Tibial artery (tissue), 4 donors: ENCODE measurements at regions not wholly inside any gene's neighbourhood (a gene's known extent, or its start where the extent isn't known, plus 50 kb on each side); places are given as distances from the start of the nearest gene placed in this dataset.

Experiments used
- DNase-seq, 2 donors: peaks; one replicate each; pipeline ENCODE4 v3.0.0-alpha.2; 2019
- H3K27ac ChIP-seq, 2 donors: fragments of 200-600 bp; sonication (generic) in 1 of 2; 1 replicate in 1 of 2; 2 replicates in 1 of 2; pipeline ENCODE4 v1.5.1; 2018 to 2019; ENCODE audit warnings: mild to moderate bottlenecking in 1 of 2
- H3K27me3 ChIP-seq, 2 donors: fragments of 200-600 bp; sonication (generic) in 1 of 2; one replicate each; pipeline versions ENCODE4 v1.5.1 to v1.6.0; 2016 to 2019
- H3K36me3 ChIP-seq, 3 donors: fragments of 200-600 bp; sonication (generic) in 2 of 3; one replicate each; pipeline ENCODE4 v1.5.1; 2016 to 2019; ENCODE audit warnings: mild to moderate bottlenecking in 2 of 3
- H3K4me1 ChIP-seq, 4 donors: fragments of 200-600 bp; sonication (generic) in 2 of 4; 1 replicate in 3 of 4; 2 replicates in 1 of 4; pipeline ENCODE4 v1.5.1; 2016 to 2019
- H3K4me3 ChIP-seq, 2 donors: fragments of 200-600 bp; sonication (generic) in 1 of 2; 1 replicate in 1 of 2; 2 replicates in 1 of 2; pipeline ENCODE4 v1.5.1; 2018 to 2019; ENCODE audit warnings: mild to moderate bottlenecking in 2 of 2
- H3K9me3 ChIP-seq, 3 donors: fragments of 200-600 bp; sonication (generic) in 1 of 3; one replicate each; pipeline ENCODE4 v1.5.1; 2016 to 2019
- intact Hi-C: fragments of 100-400 bp; cut with DNase I; formaldehyde crosslinking; loops from one replicate; pipeline ENCODE4 v1.15.0; 2023; ENCODE audit warnings: low total_unique reads
- TF ChIP-seq, protein P1 (sequence below), 2 experiments: fragments of 200-600 bp in 1 of 2; fragments of 450-650 bp in 1 of 2; IDR thresholded peaks; one replicate each; pipeline ENCODE4 v1.5.1; 2017 to 2019; ENCODE audit warnings: antibody characterized with exemption in 2 of 2, mild to moderate bottlenecking in 1 of 2, moderate library complexity in 1 of 2

GRCh38 chr3:124576565-124577493 lies 153.4 kb upstream of the UMPS start:
- Histone ChIP-seq H3K4me1 (no peaks in the 10 kb centered on the region), H3K9me3 (no peaks in the 10 kb centered on the region), H3K27ac (no peak overlapping the region), H3K4me3 (no peak overlapping the region), H3K36me3 (peaks cover 0 to 14% (median 11%) of the 10 kb centered on the region in 3 donors), H3K27me3 (no peaks in the 10 kb centered on the region)
- TF ChIP-seq, protein P1, sequence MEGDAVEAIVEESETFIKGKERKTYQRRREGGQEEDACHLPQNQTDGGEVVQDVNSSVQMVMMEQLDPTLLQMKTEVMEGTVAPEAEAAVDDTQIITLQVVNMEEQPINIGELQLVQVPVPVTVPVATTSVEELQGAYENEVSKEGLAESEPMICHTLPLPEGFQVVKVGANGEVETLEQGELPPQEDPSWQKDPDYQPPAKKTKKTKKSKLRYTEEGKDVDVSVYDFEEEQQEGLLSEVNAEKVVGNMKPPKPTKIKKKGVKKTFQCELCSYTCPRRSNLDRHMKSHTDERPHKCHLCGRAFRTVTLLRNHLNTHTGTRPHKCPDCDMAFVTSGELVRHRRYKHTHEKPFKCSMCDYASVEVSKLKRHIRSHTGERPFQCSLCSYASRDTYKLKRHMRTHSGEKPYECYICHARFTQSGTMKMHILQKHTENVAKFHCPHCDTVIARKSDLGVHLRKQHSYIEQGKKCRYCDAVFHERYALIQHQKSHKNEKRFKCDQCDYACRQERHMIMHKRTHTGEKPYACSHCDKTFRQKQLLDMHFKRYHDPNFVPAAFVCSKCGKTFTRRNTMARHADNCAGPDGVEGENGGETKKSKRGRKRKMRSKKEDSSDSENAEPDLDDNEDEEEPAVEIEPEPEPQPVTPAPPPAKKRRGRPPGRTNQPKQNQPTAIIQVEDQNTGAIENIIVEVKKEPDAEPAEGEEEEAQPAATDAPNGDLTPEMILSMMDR (IDR thresholded peaks at IDR 0.05) = no peak
- DNase-seq = no peak
- intact Hi-C loops = no loop called here

GRCh38 chr3:124577494-124578167 lies 152.6 kb upstream of the UMPS start:
- no peak overlapping the region for H3K4me3 ChIP-seq
- no peak for DNase-seq
- intact Hi-C loops = no loop called here
- H3K9me3 ChIP-seq = no peaks in the 10 kb centered on the region
- TF ChIP-seq, protein P1 (IDR thresholded peaks at IDR 0.05) = no peak
- H3K27me3 ChIP-seq = no peaks in the 10 kb centered on the region
- no peak overlapping the region for H3K27ac ChIP-seq
- no peaks in the 10 kb centered on the region for H3K4me1 ChIP-seq
- H3K36me3 ChIP-seq = peaks cover 0 to 14% (median 11%) of the 10 kb centered on the region in 3 donors

GRCh38 chr3:124579641-124580040 lies 150.6 kb upstream of the UMPS start:
- Histone ChIP-seq H3K4me1 (peaks cover 0 to 8% (median 7%) of the 10 kb centered on the region in 4 donors), H3K27ac (no peak overlapping the region), H3K4me3 (no peak overlapping the region), H3K9me3 (no peaks in the 10 kb centered on the region), H3K27me3 (no peaks in the 10 kb centered on the region), H3K36me3 (peaks cover 0 to 11% (median 9%) of the 10 kb centered on the region in 3 donors)
- TF ChIP-seq, protein P1 (IDR thresholded peaks at IDR 0.05) = no peak
- intact Hi-C loops = no loop called here
- DNase-seq = no peak

GRCh38 chr3:124582196-124582595 lies 148.1 kb upstream of the UMPS start:
- Histone ChIP-seq H3K36me3 (no peaks in the 10 kb centered on the region), H3K27ac (no peak overlapping the region), H3K9me3 (no peaks in the 10 kb centered on the region), H3K4me3 (no peak overlapping the region), H3K27me3 (no peaks in the 10 kb centered on the region), H3K4me1 (peaks cover 0 to 17% (median 13%) of the 10 kb centered on the region in 4 donors)
- intact Hi-C loops = no loop called here
- no peak for DNase-seq
- TF ChIP-seq, protein P1 (IDR thresholded peaks at IDR 0.05) = no peak

- H3K36me3 ChIP-seq = no peaks in the 10 kb centered on the region
- intact Hi-C loops = no loop called here
- H3K9me3 ChIP-seq = no peaks in the 10 kb centered on the region
- no peaks in the 10 kb centered on the region for H3K27me3 ChIP-seq
- H3K4me3 ChIP-seq = no peak overlapping the region
- DNase-seq = no peak
- TF ChIP-seq, protein P1 (IDR thresholded peaks at IDR 0.05) = no peak
- H3K4me1 ChIP-seq = peaks cover 0 to 17% (median 13%) of the 10 kb centered on the region in 4 donors
- no peak overlapping the region for H3K27ac ChIP-seq
Measured at GRCh38 chr3:124582621-124583395, 147.4 kb upstream of the UMPS start.
